ENCODE measurements at regions not wholly inside any gene's neighbourhood (a gene's known extent, or its start where the extent isn't known, plus 50 kb on each side); places are given as distances from the start of the nearest gene placed in this dataset.

DNA sequence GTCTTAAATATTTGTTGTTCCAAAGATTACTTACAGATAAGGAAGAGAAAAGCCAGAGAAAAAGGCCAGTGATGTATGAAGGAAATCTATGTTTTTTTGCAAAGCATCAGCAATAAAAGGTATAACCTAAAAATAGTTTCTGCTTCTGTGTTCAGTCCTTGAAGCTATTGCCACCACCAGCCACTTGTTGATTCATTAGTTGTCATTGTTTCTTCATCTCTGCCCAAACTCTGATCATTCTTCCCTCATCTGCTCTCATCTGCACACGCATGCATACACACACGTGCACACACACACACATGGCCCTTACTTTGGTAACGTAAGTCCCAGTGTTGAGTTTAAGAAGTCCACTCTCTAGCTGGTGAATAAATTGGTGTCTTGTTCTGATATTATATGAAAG lies 540.7 kb downstream of the GATA3 start:
- TF ChIP-seq, protein P1, sequence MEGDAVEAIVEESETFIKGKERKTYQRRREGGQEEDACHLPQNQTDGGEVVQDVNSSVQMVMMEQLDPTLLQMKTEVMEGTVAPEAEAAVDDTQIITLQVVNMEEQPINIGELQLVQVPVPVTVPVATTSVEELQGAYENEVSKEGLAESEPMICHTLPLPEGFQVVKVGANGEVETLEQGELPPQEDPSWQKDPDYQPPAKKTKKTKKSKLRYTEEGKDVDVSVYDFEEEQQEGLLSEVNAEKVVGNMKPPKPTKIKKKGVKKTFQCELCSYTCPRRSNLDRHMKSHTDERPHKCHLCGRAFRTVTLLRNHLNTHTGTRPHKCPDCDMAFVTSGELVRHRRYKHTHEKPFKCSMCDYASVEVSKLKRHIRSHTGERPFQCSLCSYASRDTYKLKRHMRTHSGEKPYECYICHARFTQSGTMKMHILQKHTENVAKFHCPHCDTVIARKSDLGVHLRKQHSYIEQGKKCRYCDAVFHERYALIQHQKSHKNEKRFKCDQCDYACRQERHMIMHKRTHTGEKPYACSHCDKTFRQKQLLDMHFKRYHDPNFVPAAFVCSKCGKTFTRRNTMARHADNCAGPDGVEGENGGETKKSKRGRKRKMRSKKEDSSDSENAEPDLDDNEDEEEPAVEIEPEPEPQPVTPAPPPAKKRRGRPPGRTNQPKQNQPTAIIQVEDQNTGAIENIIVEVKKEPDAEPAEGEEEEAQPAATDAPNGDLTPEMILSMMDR (IDR thresholded peaks at IDR 0.05; ENCODE audit: insufficient read depth, low read length) = no peak
- TF ChIP-seq POLR2AphosphoS5 (IDR thresholded peaks at IDR 0.05; ENCODE audit: low read depth) (no peak), GABPA (IDR thresholded peaks at IDR 0.05; ENCODE audit: low read depth) (no peak), SPI1 (IDR thresholded peaks at IDR 0.05; ENCODE audit: borderline replicate concordance, low read depth) (no peak)
- TF ChIP-seq, protein P2, sequence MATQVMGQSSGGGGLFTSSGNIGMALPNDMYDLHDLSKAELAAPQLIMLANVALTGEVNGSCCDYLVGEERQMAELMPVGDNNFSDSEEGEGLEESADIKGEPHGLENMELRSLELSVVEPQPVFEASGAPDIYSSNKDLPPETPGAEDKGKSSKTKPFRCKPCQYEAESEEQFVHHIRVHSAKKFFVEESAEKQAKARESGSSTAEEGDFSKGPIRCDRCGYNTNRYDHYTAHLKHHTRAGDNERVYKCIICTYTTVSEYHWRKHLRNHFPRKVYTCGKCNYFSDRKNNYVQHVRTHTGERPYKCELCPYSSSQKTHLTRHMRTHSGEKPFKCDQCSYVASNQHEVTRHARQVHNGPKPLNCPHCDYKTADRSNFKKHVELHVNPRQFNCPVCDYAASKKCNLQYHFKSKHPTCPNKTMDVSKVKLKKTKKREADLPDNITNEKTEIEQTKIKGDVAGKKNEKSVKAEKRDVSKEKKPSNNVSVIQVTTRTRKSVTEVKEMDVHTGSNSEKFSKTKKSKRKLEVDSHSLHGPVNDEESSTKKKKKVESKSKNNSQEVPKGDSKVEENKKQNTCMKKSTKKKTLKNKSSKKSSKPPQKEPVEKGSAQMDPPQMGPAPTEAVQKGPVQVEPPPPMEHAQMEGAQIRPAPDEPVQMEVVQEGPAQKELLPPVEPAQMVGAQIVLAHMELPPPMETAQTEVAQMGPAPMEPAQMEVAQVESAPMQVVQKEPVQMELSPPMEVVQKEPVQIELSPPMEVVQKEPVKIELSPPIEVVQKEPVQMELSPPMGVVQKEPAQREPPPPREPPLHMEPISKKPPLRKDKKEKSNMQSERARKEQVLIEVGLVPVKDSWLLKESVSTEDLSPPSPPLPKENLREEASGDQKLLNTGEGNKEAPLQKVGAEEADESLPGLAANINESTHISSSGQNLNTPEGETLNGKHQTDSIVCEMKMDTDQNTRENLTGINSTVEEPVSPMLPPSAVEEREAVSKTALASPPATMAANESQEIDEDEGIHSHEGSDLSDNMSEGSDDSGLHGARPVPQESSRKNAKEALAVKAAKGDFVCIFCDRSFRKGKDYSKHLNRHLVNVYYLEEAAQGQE (IDR thresholded peaks at IDR 0.05; ENCODE audit: insufficient replicate concordance, low read depth) = no peak

All from HL-60 (cell line).